H7 (cell line): ENCODE measurements at regions not wholly inside any gene's neighbourhood (a gene's known extent, or its start where the extent isn't known, plus 50 kb on each side); places are given as distances from the start of the nearest gene placed in this dataset.
"Not testable (repeated sequence)": the region's sequence is repeated elsewhere in the genome, so short reads cannot be mapped to it uniquely, and the experiment has no call there.

ENCODE experiments used
- DNase-seq: peaks from one replicate; pipeline ENCODE4 v3.0.0; 2012
- H3K27me3 ChIP-seq: 2 replicates; pipeline ENCODE4 v1.6.0; 2011; ENCODE audit warnings: mild to moderate bottlenecking, low read length; ENCODE audit not compliant: control insufficient read depth, insufficient read depth
- H3K36me3 ChIP-seq: replicated peaks from 2 replicates; pipeline ENCODE4 v1.5.1; 2011; ENCODE audit warnings: low read length; ENCODE audit not compliant: control insufficient read depth, insufficient read depth
- H3K4me3 ChIP-seq: 2 replicates; pipeline ENCODE4 v1.5.1; 2011; ENCODE audit warnings: low read depth, mild to moderate bottlenecking, control low read depth, low read length, moderate library complexity; ENCODE audit not compliant: insufficient read depth

GRCh38 chr12:5264006-5264405 is 167.9 kb upstream of the NTF3 start:
- H3K4me3 ChIP-seq = no peak overlapping the region
- H3K36me3 ChIP-seq = no peaks in the 10 kb centered on the region
- H3K27me3 ChIP-seq = no peaks in the 10 kb centered on the region
- no peak for DNase-seq

- Histone ChIP-seq H3K27me3 (no peaks in the 10 kb centered on the region), H3K4me3 (no peak overlapping the region), H3K36me3 (no peaks in the 10 kb centered on the region)
- no peak for DNase-seq
Observed at GRCh38 chr12:5267603-5268423, 164.1 kb upstream of the NTF3 start.

- Histone ChIP-seq H3K27me3 (no peaks in the 10 kb centered on the region), H3K36me3 (no peaks in the 10 kb centered on the region), H3K4me3 (no peak overlapping the region)
- DNase-seq = no peak
Observed at GRCh38 chr12:5268424-5269210, 163.3 kb upstream of the NTF3 start.

GRCh38 chr12:5269846-5270245 is 162.1 kb upstream of the NTF3 start:
- no peak for DNase-seq
- Histone ChIP-seq H3K4me3 (no peak overlapping the region), H3K36me3 (no peaks in the 10 kb centered on the region), H3K27me3 (no peaks in the 10 kb centered on the region)

DNA sequence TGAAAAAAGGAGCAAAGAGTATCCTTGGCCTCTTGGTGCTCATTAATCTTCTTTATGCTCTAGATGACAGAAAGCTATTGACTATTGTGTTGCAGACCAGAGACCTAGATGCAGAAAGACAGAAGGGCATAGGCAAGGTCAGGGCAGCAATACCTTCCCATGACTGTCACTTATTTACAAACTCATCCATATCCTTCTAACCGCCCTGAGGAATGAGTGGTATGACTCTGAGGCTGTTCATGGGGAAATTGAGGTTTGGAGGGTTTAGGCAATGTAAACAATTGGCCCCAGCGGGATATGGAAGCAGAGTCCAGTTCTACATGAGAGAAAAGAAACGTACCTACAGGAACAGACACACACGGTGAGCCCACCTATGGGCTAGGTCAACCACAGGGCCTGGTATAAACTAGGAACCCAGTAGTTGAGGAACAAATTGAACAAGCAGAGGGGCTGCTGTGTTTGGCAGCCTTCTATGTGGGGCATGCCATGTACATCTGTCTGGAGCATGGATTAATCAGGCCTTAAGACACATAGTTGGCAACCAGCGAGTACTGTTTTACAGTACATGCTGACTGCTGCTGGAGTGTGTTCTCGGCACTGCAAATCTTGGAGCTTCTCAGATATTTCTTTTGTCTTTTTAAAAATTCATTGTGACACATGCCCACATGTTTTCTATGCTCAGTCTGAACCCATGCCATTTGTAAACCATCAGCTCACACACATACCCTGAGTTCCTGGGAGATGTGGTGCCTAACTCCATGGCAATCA is 159.7 kb upstream of the NTF3 start:
- no peaks in the 10 kb centered on the region for H3K27me3 ChIP-seq
- no peak for DNase-seq
- H3K36me3 ChIP-seq = no peaks in the 10 kb centered on the region
- no peak overlapping the region for H3K4me3 ChIP-seq

DNA sequence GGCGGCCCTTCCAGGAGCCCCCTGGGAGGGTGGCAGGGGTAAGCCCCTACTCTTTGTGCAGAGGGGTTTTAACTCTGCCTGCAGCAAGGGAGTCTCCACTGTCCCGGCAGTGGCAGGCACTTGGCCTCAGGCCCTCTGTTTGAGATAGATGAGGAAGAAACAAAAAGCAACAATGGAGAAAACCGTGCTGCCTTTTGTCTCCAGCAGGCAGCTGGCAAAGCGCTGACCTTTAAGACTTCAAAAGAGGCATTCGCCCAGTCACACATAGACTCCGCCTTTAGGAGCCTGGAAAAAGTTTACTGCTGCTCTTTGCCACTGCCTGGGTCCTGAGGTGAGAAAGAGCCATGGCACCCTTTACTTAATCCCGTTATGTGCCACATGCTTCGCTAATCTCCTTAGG is 158.2 kb upstream of the NTF3 start:
- H3K27me3 ChIP-seq = no peaks in the 10 kb centered on the region
- DNase-seq = no peak
- H3K36me3 ChIP-seq = no peaks in the 10 kb centered on the region
- no peak overlapping the region for H3K4me3 ChIP-seq

GRCh38 chr12:5276327-5276880 is 155.5 kb upstream of the NTF3 start:
- DNase-seq = no peak
- H3K27me3 ChIP-seq = no peaks in the 10 kb centered on the region
- H3K36me3 ChIP-seq = no peaks in the 10 kb centered on the region
- H3K4me3 ChIP-seq = no peak overlapping the region

DNA sequence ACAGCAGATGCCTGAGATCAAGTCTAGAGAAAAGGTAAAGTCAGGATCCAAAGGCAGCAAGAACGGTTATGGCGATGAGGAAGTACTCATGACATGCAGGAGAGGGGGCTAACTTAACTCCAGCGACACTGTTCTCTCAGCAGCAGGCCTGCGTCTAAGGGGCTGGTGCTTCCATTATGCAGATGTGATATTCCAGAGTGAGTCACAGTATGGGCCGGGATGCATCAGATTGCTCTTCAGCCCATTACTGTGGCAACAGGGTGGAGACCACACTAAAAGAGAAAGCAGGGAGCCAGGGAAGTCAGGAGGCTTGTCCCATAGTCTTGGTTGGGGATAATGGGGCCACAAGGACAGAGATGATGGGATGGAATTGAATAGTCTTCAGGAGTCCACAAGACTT is 151.8 kb upstream of the NTF3 start:
- no peak for DNase-seq
- Histone ChIP-seq H3K4me3 (no peak overlapping the region), H3K27me3 (no peaks in the 10 kb centered on the region), H3K36me3 (no peaks in the 10 kb centered on the region)

DNA sequence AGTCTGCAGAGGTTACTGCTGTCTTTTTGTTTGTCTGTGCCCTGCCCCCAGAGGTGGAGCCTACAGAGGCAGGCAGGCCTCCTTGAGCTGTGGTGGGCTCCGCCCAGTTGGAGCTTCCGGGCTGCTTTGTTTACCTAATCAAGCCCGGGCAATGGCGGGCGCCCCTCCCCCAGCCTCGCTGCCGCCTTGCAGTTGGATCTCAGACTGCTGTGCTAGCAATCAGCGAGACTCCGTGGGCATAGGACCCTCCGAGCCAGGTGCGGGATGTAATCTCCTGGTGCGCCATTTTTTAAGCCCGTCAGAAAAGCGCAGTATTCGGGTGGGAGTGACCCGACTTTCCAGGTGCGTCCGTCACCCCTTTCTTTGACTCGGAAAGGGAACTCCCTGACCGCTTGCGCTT is 141.5 kb upstream of the NTF3 start:
- not testable (repeated sequence) for H3K36me3 ChIP-seq, H3K27me3 ChIP-seq, DNase-seq, H3K4me3 ChIP-seq

DNA sequence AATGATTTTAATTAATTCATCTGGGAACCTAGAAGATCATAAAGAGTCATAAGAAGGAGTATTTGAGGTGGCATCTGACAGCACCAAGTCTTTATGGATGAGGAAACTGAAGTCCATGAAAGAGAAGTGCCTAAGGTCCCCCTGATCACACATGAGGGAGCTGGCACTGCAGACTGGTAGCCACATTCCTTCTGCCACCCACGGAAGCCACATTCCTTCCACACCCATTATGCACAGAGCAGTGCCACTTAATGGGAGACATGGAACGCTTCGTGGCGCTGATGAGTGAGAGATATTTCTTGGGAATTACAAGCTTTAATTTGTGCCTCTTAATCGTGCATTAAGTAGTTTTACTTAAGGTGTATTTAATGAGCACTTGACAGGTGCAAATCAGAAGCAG is 139.3 kb upstream of the NTF3 start:
- no peak for DNase-seq
- H3K4me3 ChIP-seq = no peak overlapping the region
- H3K36me3 ChIP-seq = no peaks in the 10 kb centered on the region
- no peaks in the 10 kb centered on the region for H3K27me3 ChIP-seq

- H3K4me3 ChIP-seq = no peak overlapping the region
- H3K27me3 ChIP-seq = no peaks in the 10 kb centered on the region
- H3K36me3 ChIP-seq = no peaks in the 10 kb centered on the region
- DNase-seq = no peak
Observed at GRCh38 chr12:5293773-5294172, 138.1 kb upstream of the NTF3 start.

- Histone ChIP-seq H3K27me3 (no peaks in the 10 kb centered on the region), H3K4me3 (no peak overlapping the region), H3K36me3 (no peaks in the 10 kb centered on the region)
- no peak for DNase-seq
Observed at GRCh38 chr12:5294274-5295070, 137.4 kb upstream of the NTF3 start.

GRCh38 chr12:5295151-5295550 is 136.8 kb upstream of the NTF3 start:
- Histone ChIP-seq H3K4me3 (no peak overlapping the region), H3K36me3 (no peaks in the 10 kb centered on the region), H3K27me3 (no peaks in the 10 kb centered on the region)
- no peak for DNase-seq

GRCh38 chr12:5295996-5296395 is 135.9 kb upstream of the NTF3 start:
- DNase-seq = no peak
- no peaks in the 10 kb centered on the region for H3K36me3 ChIP-seq
- no peaks in the 10 kb centered on the region for H3K27me3 ChIP-seq

More at GRCh38 chr12:5295996-5296395, 135.9 kb upstream of the NTF3 start:
- no peak overlapping the region for H3K4me3 ChIP-seq
